ENCODE measurements at regions not wholly inside any gene's neighbourhood (a gene's known extent, or its start where the extent isn't known, plus 50 kb on each side); places are given as distances from the start of the nearest gene placed in this dataset.

DNA sequence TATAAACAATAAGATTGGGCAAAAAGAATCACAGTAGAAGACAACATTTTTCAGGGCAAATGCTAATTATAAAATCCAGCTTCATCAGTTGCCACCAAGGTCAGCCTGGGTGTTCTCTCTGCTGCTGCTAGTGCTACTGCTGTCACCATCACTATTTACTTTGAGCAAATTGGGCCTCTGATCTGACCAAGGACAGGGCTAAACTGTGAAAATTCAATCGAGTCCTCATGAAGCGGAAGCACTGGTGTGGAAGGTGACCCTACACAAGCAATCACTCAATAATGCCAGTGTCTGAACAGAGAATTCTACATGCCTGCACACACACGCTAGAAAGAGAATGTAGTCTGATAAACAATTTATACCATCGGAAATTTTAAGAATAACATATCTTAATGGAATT lies 122.9 kb upstream of the TTC29 start:
- no peak overlapping the region for H2AFZ ChIP-seq (ENCODE audit: low read depth, low read length, severe bottlenecking)
- no peaks in the 10 kb centered on the region for H3K9me2 ChIP-seq (replicated peaks; ENCODE audit: insufficient read depth, low read length)
- no peak overlapping the region for H3K4me3 ChIP-seq (ENCODE audit: insufficient read depth, low read length, poor library complexity, severe bottlenecking)
- no peak overlapping the region for H3K4me2 ChIP-seq (ENCODE audit: low read depth, low read length, poor library complexity, severe bottlenecking)
- no peak for TF ChIP-seq EZH2phosphoT487 (conservative IDR thresholded peaks at IDR 0.05; ENCODE audit: low read length)
- TF ChIP-seq, protein P1, sequence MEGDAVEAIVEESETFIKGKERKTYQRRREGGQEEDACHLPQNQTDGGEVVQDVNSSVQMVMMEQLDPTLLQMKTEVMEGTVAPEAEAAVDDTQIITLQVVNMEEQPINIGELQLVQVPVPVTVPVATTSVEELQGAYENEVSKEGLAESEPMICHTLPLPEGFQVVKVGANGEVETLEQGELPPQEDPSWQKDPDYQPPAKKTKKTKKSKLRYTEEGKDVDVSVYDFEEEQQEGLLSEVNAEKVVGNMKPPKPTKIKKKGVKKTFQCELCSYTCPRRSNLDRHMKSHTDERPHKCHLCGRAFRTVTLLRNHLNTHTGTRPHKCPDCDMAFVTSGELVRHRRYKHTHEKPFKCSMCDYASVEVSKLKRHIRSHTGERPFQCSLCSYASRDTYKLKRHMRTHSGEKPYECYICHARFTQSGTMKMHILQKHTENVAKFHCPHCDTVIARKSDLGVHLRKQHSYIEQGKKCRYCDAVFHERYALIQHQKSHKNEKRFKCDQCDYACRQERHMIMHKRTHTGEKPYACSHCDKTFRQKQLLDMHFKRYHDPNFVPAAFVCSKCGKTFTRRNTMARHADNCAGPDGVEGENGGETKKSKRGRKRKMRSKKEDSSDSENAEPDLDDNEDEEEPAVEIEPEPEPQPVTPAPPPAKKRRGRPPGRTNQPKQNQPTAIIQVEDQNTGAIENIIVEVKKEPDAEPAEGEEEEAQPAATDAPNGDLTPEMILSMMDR (IDR thresholded peaks at IDR 0.05; ENCODE audit: insufficient read depth, low read length, poor library complexity, severe bottlenecking) = no peak
- no peaks in the 10 kb centered on the region for H4K20me1 ChIP-seq (ENCODE audit: low read depth, low read length)
- H3F3A ChIP-seq (ENCODE audit: insufficient read depth) = no peaks in the 10 kb centered on the region
- no peaks in the 10 kb centered on the region for H3K79me2 ChIP-seq (ENCODE audit: insufficient read depth, low read length)
- H3K36me3 ChIP-seq (ENCODE audit: low read length) = no peaks in the 10 kb centered on the region
- H3K27ac ChIP-seq (ENCODE audit: low read depth, low read length) = no peak overlapping the region
- H3K9me3 ChIP-seq (ENCODE audit: insufficient read depth, low read length) = peaks cover 11% of the 10 kb centered on the region; the same call in 1 of the 2 replicates
- no peaks in the 10 kb centered on the region for H3K27me3 ChIP-seq (ENCODE audit: low read length)
- no peak overlapping the region for H3K9ac ChIP-seq (ENCODE audit: low read length)

DNA sequence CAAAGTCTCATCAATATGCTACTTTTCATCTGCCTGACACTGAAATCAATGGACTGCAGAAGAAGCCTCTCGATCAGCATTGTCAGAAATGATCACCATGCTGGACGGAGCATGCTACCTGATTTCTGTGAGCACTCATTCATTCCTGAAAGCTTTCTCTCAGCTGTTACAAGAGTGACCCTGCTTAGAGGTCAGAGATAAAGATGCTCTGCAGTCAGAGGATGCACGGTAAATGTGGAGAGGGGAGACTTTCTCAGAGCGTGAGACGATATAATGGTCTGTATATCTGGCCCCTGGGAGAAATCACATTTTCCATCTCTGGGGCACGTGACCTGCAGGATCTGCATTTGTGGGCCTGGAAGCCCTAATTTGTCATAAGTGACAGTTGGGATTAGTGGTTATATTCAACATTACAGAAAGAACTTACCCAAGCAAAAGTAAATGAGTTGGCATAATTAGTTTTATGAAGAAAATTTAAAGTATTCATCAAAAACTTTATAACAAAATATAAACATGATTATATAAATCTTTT lies 125.6 kb upstream of the TTC29 start:
- Histone ChIP-seq H3K9me2 (replicated peaks; ENCODE audit: insufficient read depth, low read length) (no peaks in the 10 kb centered on the region), H4K20me1 (ENCODE audit: low read depth, low read length) (no peaks in the 10 kb centered on the region), H3K4me3 (ENCODE audit: insufficient read depth, low read length, poor library complexity, severe bottlenecking) (no peak overlapping the region), H3F3A (ENCODE audit: insufficient read depth) (no peaks in the 10 kb centered on the region), H3K9me3 (ENCODE audit: insufficient read depth, low read length) (peaks cover 11% of the 10 kb centered on the region; the same call in 1 of the 2 replicates), H3K27me3 (ENCODE audit: low read length) (no peaks in the 10 kb centered on the region), H3K79me2 (ENCODE audit: insufficient read depth, low read length) (no peaks in the 10 kb centered on the region), H3K4me2 (ENCODE audit: low read depth, low read length, poor library complexity, severe bottlenecking) (no peak overlapping the region), H3K9ac (ENCODE audit: low read length) (no peak overlapping the region), H3K36me3 (ENCODE audit: low read length) (no peaks in the 10 kb centered on the region), H3K27ac (ENCODE audit: low read depth, low read length) (no peak overlapping the region), H2AFZ (ENCODE audit: low read depth, low read length, severe bottlenecking) (no peak overlapping the region)
- TF ChIP-seq, protein P1 (IDR thresholded peaks at IDR 0.05; ENCODE audit: insufficient read depth, low read length, poor library complexity, severe bottlenecking) = no peak
- TF ChIP-seq EZH2phosphoT487 (conservative IDR thresholded peaks at IDR 0.05; ENCODE audit: low read length) = no peak

DNA sequence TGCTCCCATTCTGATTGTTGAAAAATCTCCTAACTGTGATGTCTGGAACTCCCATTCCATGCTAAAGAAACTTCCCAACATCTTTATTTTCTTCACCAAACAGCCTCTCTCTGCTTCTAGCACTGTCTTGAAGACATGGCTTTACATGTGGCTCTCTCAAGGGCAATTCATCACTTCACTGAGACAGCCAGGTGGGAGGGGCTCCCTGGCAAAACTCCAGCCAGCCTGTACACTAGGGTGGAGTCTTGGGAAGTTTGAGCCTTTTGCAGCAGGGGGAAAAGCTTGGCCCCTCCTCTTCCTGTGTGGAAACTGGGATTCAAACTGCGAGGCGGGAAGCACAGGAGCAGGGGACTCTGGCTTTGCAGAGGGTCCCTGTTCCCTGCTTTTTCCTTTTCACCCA lies 130.5 kb upstream of the TTC29 start:
- no peaks in the 10 kb centered on the region for H4K20me1 ChIP-seq (ENCODE audit: low read depth, low read length)
- peaks cover 11% of the 10 kb centered on the region; the same call in 1 of the 2 replicates for H3K9me3 ChIP-seq (ENCODE audit: insufficient read depth, low read length)
- no peak overlapping the region for H3K4me2 ChIP-seq (ENCODE audit: low read depth, low read length, poor library complexity, severe bottlenecking)
- no peak overlapping the region for H3K4me3 ChIP-seq (ENCODE audit: insufficient read depth, low read length, poor library complexity, severe bottlenecking)
- no peaks in the 10 kb centered on the region for H3K27me3 ChIP-seq (ENCODE audit: low read length)
- no peak overlapping the region for H3K27ac ChIP-seq (ENCODE audit: low read depth, low read length)
- no peaks in the 10 kb centered on the region for H3K36me3 ChIP-seq (ENCODE audit: low read length)
- no peak for TF ChIP-seq EZH2phosphoT487 (conservative IDR thresholded peaks at IDR 0.05; ENCODE audit: low read length)
- TF ChIP-seq, protein P1 (IDR thresholded peaks at IDR 0.05; ENCODE audit: insufficient read depth, low read length, poor library complexity, severe bottlenecking) = no peak
- no peak overlapping the region for H3K9ac ChIP-seq (ENCODE audit: low read length)
- no peaks in the 10 kb centered on the region for H3K79me2 ChIP-seq (ENCODE audit: insufficient read depth, low read length)
- no peaks in the 10 kb centered on the region for H3K9me2 ChIP-seq (replicated peaks; ENCODE audit: insufficient read depth, low read length)
- H3F3A ChIP-seq (ENCODE audit: insufficient read depth) = no peaks in the 10 kb centered on the region
- no peak overlapping the region for H2AFZ ChIP-seq (ENCODE audit: low read depth, low read length, severe bottlenecking)

Measured in SU-DHL-6 (cell line).